Left lobe of liver (tissue), 2 donors: ENCODE measurements at regions not wholly inside any gene's neighbourhood (a gene's known extent, or its start where the extent isn't known, plus 50 kb on each side); places are given as distances from the start of the nearest gene placed in this dataset.
"Not testable (repeated sequence)": the region's sequence is repeated elsewhere in the genome, so short reads cannot be mapped to it uniquely, and the experiment has no call there.

Experiments used
- ATAC-seq: fragments of 200-7000 bp; cut with Tn5 transposase; one replicate; pipeline ENCODE4 v1.9.1; 2020; ENCODE audit warnings: mild to moderate bottlenecking, moderate library complexity
- DNase-seq: peaks from one replicate; pipeline ENCODE4 v3.0.0-alpha.2; 2020; ENCODE audit warnings: low spot score
- donor health status: DM: no; HTN: no; CAD: no; lungs with moderate emphysema.
- donor health status: DM: no; HTN: yes; CAD: no.

GRCh38 chr1:170448661-170449158 lies 83.3 kb upstream of the GORAB start:
- DNase-seq (no peak), ATAC-seq (no peak)

- DNase-seq, result peak; percentile 41
- ATAC-seq, result not testable (repeated sequence)
Observed at GRCh38 chr1:170457325-170458050, 74.5 kb upstream of the GORAB start.

- no peak for DNase-seq
- no peak for ATAC-seq
Observed at GRCh38 chr1:170460001-170460400, 72.0 kb upstream of the GORAB start.

- ATAC-seq (no peak), DNase-seq (no peak)
Observed at GRCh38 chr1:170460414-170461155, 71.4 kb upstream of the GORAB start.

GRCh38 chr1:170461291-170461747 lies 70.6 kb upstream of the GORAB start:
- DNase-seq, result no peak
- no peak for ATAC-seq

GRCh38 chr1:170461762-170462384 lies 70.1 kb upstream of the GORAB start:
- no peak for ATAC-seq
- DNase-seq, result no peak

GRCh38 chr1:170470121-170470520 lies 61.8 kb upstream of the GORAB start:
- ATAC-seq (no peak), DNase-seq (no peak)

GRCh38 chr1:170471398-170472053 lies 60.4 kb upstream of the GORAB start:
- ATAC-seq (no peak), DNase-seq (no peak)

GRCh38 chr1:170481000-170481399 lies 51.0 kb upstream of the GORAB start:
- no peak for ATAC-seq
- no peak for DNase-seq
